VCaP (cell line): ENCODE measurements at regions not wholly inside any gene's neighbourhood (a gene's known extent, or its start where the extent isn't known, plus 50 kb on each side); places are given as distances from the start of the nearest gene placed in this dataset.

Source experiments
- H3K27ac ChIP-seq: fragments of 450-650 bp; 2 replicates; pipeline ENCODE4 v1.5.1; 2017
- CTCF ChIP-seq: fragments of 450-650 bp; conservative IDR thresholded peaks from 2 replicates; pipeline ENCODE4 v1.5.1; 2017; ENCODE audit warnings: mild to moderate bottlenecking, moderate library complexity

- no peak overlapping the region for H3K27ac ChIP-seq
- no peak for TF ChIP-seq CTCF
These were observed 542.2 kb upstream of the TBL1XR1 start for GRCh38 chr3:177739461-177739860.

GRCh38 chr3:177740254-177740653, 543.0 kb upstream of the TBL1XR1 start:
- no peak for TF ChIP-seq CTCF
- H3K27ac ChIP-seq, result no peak overlapping the region

DNA sequence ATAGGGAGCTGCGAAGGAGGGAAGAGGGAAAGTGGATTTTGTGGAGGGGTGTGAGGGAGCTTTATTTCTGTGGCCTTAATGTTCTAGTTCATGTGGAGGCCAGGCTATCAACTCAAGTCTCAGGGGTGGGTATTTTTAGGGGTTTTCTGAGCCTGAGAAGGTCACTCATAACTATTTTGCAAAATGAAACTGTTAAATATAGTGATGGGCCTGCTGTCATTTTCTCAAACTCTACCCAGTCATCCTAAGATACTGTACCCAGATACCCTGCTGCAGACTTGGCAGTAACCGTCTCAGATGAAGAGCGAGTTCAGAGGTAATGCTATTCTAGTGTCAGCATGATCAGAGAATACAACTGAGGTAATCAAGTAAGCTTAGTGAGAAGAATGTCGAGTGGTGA, 545.0 kb upstream of the TBL1XR1 start:
- TF ChIP-seq CTCF, result no peak
- H3K27ac ChIP-seq, result no peak overlapping the region

GRCh38 chr3:177743173-177743890, 546.0 kb upstream of the TBL1XR1 start:
- no peak for TF ChIP-seq CTCF
- no peak overlapping the region for H3K27ac ChIP-seq

DNA sequence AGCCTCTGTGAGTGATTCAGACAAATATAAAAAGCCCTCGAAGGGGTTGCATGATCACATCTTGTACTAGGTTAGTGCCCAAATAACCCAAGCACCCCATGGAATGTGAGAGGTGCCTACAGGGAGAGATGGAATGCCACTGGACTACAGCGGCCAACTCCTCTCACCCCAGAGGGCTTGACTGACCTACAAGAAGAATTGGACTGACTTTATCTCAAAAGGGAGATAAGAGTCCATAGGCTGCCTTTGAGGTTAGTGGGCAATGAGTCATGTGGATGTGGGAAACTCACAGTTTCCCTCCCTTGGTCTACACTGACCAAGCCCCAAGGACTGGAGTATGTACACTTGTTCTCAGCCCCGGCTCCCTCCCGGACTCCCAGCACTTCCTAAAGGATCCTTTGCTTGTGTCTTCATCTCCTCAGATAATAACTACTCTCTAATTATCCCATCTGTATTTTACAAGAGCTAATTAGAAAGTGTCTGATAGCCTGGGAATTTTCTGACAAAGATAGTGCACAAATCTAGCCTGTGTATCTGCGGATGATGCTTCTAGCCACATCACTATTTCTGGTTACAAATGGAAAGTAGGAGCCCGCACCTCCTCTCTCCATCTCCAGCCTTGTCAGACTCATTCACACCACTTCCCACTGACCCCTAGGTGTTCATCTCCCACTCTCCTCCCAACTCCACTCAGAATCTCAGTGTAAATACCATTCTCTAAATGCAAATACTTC, 547.8 kb upstream of the TBL1XR1 start:
- no peak overlapping the region for H3K27ac ChIP-seq
- TF ChIP-seq CTCF, result no peak

DNA sequence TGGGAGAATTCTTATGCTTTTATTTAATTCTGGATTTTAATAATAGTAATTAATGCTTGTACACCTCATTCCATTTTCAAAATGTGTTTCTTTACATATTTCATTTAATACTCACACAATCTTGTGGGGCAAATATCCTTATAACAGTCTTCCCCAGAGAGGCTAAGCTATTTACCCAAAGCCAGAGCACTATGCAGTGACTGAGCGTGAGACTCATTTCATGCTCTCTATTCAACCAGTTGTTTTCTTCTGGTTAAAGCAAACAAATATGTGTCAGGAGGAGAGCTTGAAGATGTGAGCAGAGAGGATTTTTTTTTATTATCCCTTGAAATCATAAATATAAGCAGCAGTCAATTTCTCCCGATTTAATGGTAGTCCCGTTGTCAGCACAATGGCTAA, 548.3 kb upstream of the TBL1XR1 start:
- no peak for TF ChIP-seq CTCF
- H3K27ac ChIP-seq, result no peak overlapping the region

GRCh38 chr3:177746337-177746933, 549.2 kb upstream of the TBL1XR1 start:
- TF ChIP-seq CTCF, result no peak
- H3K27ac ChIP-seq, result no peak overlapping the region
